Activated effector memory CD4-positive, alpha-beta T cell treated with anti-CD3 and anti-CD28 coated beads, Interleukin-2, amount 50 U/mL, for 16 hours (primary cell): ENCODE measurements at regions not wholly inside any gene's neighbourhood (a gene's known extent, or its start where the extent isn't known, plus 50 kb on each side); places are given as distances from the start of the nearest gene placed in this dataset.

Experiments
- DNase-seq: peaks from one replicate; pipeline ENCODE4 v3.0.0-alpha.2; 2020

GRCh38 chr13:27014406-27015359 is 156.9 kb downstream of the USP12 start:
- DNase-seq, result no peak

- no peak for DNase-seq
Observed at GRCh38 chr13:27012482-27013197, 159.0 kb downstream of the USP12 start.

- DNase-seq, result no peak
Observed at GRCh38 chr13:27011661-27012060, 159.9 kb downstream of the USP12 start.

- no peak for DNase-seq
Observed at GRCh38 chr13:27008733-27009132, 162.9 kb downstream of the USP12 start.

- DNase-seq, result no peak
Observed at GRCh38 chr13:27007166-27007565, 164.4 kb downstream of the USP12 start.

- no peak for DNase-seq
Observed at GRCh38 chr13:27006519-27007161, 165.0 kb downstream of the USP12 start.

- no peak for DNase-seq
Observed at GRCh38 chr13:27005976-27006518, 165.6 kb downstream of the USP12 start.

GRCh38 chr13:27005556-27005955 is 166.1 kb downstream of the USP12 start:
- DNase-seq, result no peak

GRCh38 chr13:27004866-27005265 is 166.7 kb downstream of the USP12 start:
- no peak for DNase-seq

- no peak for DNase-seq
Observed at GRCh38 chr13:27004326-27004725, 167.3 kb downstream of the USP12 start.

- DNase-seq, result peak; percentile 6
Observed at GRCh38 chr13:27001705-27002104, 169.9 kb downstream of the USP12 start.

GRCh38 chr13:27000686-27001085 is 170.9 kb downstream of the USP12 start:
- no peak for DNase-seq

- DNase-seq, result no peak
Observed at GRCh38 chr13:26999499-26999898, 172.1 kb downstream of the USP12 start.

- DNase-seq, result no peak
Observed at GRCh38 chr13:26998292-26998691, 173.3 kb downstream of the USP12 start.

GRCh38 chr13:26996965-26997752 is 174.5 kb downstream of the USP12 start:
- DNase-seq, result no peak

- no peak for DNase-seq
Observed at GRCh38 chr13:26995159-26995558, 176.5 kb downstream of the USP12 start.

GRCh38 chr13:26993780-26994179 is 177.8 kb downstream of the USP12 start:
- DNase-seq, result no peak

- no peak for DNase-seq
Observed at GRCh38 chr13:26992951-26993719, 178.5 kb downstream of the USP12 start.

- no peak for DNase-seq
Observed at GRCh38 chr13:26991508-26992181, 180.0 kb downstream of the USP12 start.

GRCh38 chr13:26989957-26990713 is 181.5 kb downstream of the USP12 start:
- no peak for DNase-seq
